ENCODE measurements at regions not wholly inside any gene's neighbourhood (a gene's known extent, or its start where the extent isn't known, plus 50 kb on each side); places are given as distances from the start of the nearest gene placed in this dataset.
"Not testable (repeated sequence)": the region's sequence is repeated elsewhere in the genome, so short reads cannot be mapped to it uniquely, and the experiment has no call there.

GRCh38 chr4:8972635-8973034 is 101.0 kb upstream of the HMX1 start:
- not testable (repeated sequence) for DNase-seq (ENCODE audit: low read depth)

- DNase-seq (ENCODE audit: low read depth), result not testable (repeated sequence)
Observed at GRCh38 chr4:8965896-8966295, 94.3 kb upstream of the HMX1 start.

DNA sequence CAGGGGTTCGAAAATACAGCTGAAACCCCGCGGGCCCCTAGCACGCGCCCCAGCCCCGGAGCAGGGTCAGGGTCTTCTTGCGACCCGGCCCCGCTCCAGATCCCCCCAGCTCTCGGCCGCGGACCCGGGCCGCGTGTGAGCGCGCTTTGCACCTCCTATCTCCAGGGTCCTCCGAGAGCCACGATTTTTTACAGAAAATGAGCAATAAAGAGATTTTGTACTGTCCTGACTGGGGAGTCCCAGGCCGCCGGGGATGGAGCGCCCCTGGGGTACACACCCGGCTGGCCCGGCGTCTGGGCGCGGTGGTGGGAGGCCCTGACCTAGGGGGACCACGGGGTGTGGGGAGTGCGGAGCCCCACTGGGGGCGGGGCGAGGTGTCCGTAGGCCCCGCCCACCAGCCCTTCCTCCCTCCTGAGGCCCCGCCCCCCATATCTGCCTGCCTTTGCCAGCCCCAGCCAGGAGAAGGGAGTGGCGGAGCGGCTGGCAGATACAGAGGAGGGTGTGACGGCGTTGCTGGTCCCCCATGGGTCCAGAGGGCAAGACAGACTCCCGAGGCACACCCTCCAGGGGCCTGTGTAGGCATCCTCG is 92.7 kb upstream of the HMX1 start:
- not testable (repeated sequence) for DNase-seq (ENCODE audit: low read depth)

DNA sequence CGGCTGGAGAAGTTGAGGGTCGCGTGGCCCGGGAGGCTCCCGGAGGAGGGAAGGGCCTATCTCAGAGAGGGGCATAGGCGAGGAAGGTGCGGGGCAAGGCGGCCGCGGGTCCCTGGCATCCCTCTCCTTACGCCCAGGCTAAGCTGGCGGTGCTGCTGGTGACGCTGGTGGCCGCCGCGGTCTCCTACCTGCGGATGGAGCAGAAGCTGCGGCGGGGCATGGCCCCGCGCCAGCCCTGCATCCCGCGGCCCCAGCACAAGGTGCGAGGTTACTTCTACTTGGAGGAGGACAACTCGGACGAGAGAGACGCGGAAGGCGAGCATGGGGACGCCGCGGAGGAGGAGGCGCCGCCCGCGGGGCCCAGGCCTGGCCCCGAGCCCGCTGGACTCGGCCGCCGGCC is 91.9 kb upstream of the HMX1 start:
- DNase-seq (ENCODE audit: low read depth), result not testable (repeated sequence)

- peak; percentile 11 for DNase-seq (ENCODE audit: low read depth)
Observed at GRCh38 chr4:8961343-8961742, 89.7 kb upstream of the HMX1 start.

DNA sequence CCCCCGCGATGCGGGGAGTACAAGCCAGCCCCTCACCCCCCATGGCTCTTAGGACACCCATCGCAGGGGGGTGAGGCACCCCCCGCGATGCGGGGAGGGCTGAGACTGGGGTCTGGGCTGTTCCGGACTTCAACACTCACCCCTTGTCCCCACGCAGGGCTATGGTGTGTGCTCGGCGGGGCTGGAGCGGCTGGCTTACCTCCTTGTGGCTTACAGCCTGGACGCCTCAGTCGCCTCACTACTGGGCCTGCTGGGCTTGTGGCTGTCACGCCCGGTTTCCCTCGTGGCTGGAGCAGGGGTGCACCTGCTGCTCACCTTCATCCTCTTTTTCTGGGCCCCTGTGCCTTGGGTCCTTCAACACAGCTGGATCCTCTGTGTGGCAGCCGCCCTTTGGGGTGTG is 87.8 kb upstream of the HMX1 start:
- not testable (repeated sequence) for DNase-seq (ENCODE audit: low read depth)

GRCh38 chr4:8954001-8954400 is 82.4 kb upstream of the HMX1 start:
- not testable (repeated sequence) for DNase-seq (ENCODE audit: low read depth)

- DNase-seq (ENCODE audit: low read depth), result not testable (repeated sequence)
Observed at GRCh38 chr4:8952791-8953190, 81.2 kb upstream of the HMX1 start.

GRCh38 chr4:8952109-8952508 is 80.5 kb upstream of the HMX1 start:
- not testable (repeated sequence) for DNase-seq (ENCODE audit: low read depth)

DNA sequence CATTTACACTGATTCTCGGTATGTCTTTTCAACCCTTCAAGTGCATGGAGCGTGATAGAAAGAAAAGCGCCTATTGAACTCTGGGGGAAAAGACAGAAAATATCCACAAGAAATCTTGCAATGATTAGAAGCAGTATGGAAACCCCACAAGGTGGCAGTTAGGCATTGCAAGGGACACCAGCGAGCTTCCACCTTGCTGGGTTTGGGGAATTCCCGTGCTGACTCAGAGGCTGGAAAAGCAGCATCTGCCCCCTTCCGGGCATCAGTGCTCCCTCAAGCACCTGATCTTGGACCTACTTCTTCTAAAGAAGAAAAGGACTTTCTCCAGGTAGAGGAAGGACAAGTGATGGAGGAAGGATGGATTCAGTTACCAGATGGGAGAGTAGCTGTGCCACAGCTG is 73.9 kb upstream of the HMX1 start:
- DNase-seq (ENCODE audit: low read depth), result not testable (repeated sequence)

DNA sequence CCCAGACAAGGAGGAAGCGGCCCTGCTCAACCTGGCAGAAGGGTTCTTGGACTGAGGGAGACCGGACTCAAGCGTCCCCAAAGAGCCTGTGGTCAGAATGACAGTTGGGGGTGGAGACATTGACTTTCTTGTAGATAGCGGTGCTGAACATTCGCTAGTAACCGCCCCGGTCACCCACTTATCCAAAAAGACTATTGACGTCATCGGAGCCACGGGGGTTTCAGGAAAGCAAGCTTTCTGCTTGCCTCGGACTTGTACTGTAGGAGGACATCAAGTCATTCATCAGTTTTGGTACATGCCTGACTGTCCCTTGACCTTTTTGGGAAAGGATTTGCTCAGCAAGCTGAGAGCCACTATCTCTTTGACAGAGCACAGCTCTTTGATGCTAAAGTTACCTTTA is 71.7 kb upstream of the HMX1 start:
- DNase-seq (ENCODE audit: low read depth), result not testable (repeated sequence)

DNA sequence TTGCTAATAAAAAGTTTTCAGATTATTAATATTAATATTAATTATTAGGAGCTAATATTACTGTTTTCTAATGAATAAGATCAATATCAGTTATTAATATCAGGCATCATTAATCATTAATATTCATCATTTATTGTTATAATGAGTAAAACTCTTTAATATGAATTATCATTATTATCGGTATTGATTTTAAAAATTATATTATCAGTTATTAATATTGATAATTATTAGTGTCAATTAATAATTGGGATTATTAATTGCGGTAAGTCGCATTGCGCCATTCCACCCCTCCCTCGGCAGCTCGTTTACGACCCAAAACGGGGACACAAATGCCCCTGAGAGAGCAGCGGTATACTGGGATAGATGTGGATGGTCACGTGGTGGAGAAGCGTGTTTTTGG is 70.4 kb upstream of the HMX1 start:
- not testable (repeated sequence) for DNase-seq (ENCODE audit: low read depth)

- DNase-seq (ENCODE audit: low read depth), result not testable (repeated sequence)
Observed at GRCh38 chr4:8941492-8941805, 69.8 kb upstream of the HMX1 start.

DNA sequence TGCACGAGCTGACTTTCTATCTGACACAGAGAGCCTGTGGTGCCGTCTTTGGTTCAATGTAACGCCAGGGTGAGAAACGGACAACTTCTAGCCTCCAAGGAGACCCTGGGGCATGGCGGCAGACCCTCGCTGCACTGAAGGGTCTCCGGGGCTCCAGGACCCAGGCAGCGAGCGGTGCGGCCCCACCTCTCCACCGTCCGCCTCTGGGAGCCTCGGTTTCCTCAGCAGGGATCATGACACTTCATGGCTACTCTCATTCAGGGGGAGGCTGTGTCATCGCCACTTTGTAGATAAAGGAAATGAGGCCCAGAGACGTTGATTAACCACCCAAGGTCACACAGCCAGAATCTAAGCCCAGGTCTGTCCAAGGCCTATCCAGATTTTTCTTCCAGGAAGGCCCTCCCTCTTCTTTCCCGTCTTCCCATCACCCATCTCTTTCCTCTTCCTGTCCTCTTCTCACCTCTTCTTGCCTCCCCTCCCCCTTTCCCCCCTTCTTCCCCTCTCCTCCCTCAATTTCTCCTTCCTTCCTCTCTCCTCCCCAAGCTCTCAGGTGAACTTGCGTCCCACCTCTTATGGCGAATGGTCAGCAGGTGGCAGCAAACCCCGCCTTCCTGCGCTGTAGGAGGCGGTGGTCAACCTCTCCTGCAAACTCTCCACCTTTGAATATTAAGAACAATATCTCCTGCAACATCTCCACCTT is 69.3 kb upstream of the HMX1 start:
- no peak for DNase-seq (ENCODE audit: low read depth)

DNA sequence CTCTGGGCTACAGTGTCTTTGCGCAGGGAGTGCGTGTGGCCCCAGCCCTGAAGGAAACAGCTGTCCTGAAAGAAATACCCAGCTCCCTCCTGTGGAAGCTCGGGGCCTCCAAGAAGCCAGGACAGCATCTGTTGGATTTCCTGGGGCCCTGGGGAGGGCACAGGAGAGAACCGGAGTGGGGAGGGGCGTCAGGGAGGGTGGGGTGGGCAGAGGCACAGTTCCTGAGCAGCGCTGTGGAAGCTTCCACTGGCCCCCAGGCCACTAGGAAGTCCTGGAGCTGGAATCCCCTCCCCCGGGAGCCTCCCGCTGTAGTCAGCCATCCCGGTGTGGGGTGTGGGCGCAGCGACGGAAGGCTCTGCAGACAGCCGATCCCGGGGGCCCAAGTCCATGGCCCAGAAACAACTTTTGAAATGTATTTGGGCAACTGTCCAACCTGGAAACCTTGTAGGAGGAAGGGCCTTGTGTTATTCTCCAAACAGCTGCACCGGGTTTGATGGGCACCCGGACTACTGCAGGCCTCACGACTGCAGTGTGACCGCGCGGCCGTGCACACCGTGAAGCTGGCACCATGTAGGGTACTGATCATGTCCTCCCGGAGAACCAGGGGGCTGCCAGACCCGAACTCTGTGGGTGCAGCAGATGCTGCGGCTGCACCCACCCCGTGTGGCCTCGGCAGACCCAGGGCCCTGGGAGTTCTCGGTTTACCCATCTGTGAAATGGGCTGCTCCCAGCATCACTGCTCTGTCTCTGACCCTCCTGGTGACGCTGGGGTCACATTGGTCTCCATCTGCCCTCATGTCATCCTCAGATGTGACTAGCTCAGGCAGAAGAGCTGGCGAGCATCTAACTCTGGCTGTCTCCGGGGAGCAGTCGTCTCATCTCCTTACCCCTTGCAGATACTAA is 68.5 kb upstream of the HMX1 start:
- DNase-seq (ENCODE audit: low read depth), result no peak

- DNase-seq (ENCODE audit: low read depth), result no peak
Observed at GRCh38 chr4:8939160-8939839, 67.7 kb upstream of the HMX1 start.

DNA sequence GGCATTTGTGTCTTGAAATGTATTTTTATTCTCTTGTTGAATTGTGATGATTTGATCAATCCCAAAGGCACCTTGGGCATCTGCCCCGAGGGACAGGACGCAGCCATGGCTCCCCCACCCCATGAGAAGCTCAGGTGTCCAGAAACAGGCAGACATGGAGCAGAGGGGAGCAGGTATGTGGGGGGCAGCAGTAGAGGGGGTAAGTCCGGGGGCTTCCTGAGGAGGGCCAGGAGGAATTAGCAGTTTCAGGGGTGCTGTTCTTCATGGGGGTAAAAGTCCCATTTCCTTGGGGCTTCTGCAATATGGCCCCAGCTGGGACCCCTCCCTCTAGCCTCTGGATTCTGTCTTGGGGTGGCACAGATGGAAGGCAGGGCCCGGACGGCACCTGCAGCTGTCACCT is 67.0 kb upstream of the HMX1 start:
- no peak for DNase-seq (ENCODE audit: low read depth)

- no peak for DNase-seq (ENCODE audit: low read depth)
Observed at GRCh38 chr4:8938137-8938536, 66.5 kb upstream of the HMX1 start.

DNA sequence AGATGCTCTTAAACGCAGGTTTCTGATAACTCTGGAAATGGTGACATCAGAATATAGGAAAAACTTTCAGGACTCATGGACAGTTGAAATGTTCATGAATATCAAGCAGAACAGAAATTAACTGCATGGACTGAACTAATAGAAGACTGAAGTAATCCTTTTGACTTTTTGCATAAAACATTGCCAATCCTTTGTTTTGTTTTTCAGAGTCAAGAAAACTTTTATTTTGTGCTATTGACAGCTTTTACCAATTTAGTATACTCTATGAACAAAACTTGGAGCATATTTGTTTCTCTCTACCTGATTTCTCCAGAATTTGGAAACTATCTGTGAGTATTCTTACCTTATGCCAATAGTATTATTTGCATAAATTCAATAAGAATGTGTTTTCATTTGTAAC is 61.2 kb upstream of the HMX1 start:
- no peak for DNase-seq (ENCODE audit: low read depth)

DNA sequence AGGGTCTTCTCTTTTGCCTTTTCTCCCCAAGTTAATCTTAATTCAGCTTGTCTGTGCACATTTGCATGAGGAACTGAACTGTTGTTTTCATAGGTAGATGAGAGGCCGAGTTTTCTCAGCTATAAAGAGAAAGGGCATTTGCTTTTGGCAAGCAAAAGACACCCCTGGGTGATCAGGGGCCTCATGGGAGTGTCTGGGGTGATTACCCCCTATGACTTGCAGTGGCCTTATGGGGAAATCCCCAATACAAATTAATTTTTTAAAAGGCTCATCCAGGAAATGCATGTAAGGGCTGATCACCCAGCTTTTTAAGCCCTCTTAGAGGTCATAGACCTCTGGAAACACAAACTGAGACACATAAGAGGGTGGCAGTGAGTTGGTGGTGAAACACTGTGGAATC is 56.4 kb upstream of the HMX1 start:
- no peak for DNase-seq (ENCODE audit: low read depth)

DNA sequence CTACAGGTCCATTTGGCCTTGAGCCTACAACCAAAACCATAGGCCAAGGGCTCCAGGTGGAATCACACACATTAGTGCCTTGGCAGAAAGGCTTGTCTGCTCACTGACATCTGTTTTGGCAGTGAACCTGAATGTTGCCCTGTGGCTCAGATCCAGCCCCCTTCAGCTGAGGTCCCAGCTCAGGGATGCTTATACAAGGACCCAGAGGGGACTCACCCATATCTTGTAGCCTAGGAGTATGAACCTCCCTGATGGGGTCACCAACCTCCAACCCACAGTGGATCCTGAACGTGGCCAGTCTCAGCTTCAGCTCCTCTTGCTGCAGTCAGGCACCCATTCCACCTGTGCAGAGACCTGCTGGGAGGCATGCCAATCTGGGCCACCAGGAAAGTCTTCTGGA is 50.8 kb upstream of the HMX1 start:
- no peak for DNase-seq (ENCODE audit: low read depth)

GRCh38 chr4:8921465-8921864 is 49.8 kb upstream of the HMX1 start:
- no peak for DNase-seq (ENCODE audit: low read depth)
